GM06990 (cell line): ENCODE measurements at regions not wholly inside any gene's neighbourhood (a gene's known extent, or its start where the extent isn't known, plus 50 kb on each side); places are given as distances from the start of the nearest gene placed in this dataset.

Source experiments
- DNase-seq: peaks from one replicate; pipeline ENCODE4 v3.0.0-alpha.2; 2011; ENCODE audit not compliant: insufficient read length; ENCODE audit errors: extremely low read depth
- H3K27me3 ChIP-seq: replicated peaks from 2 replicates; pipeline ENCODE4 v1.6.0; 2011; ENCODE audit warnings: low read length; ENCODE audit not compliant: control insufficient read depth, insufficient read depth
- H3K36me3 ChIP-seq: 2 replicates; pipeline ENCODE4 v1.5.1; 2011; ENCODE audit warnings: low read length; ENCODE audit not compliant: control insufficient read depth, insufficient read depth
- H3K4me3 ChIP-seq: replicated peaks from 2 replicates; pipeline ENCODE4 v1.5.1; 2011; ENCODE audit warnings: low read depth, mild to moderate bottlenecking, control low read depth, low read length
- TF ChIP-seq, protein P1 (sequence below): IDR thresholded peaks from 2 replicates; pipeline ENCODE4 v1.5.1; 2011; ENCODE audit warnings: low read length, control low read depth, mild to moderate bottlenecking, inconsistent platforms; ENCODE audit not compliant: insufficient read depth, poor library complexity, severe bottlenecking

DNA sequence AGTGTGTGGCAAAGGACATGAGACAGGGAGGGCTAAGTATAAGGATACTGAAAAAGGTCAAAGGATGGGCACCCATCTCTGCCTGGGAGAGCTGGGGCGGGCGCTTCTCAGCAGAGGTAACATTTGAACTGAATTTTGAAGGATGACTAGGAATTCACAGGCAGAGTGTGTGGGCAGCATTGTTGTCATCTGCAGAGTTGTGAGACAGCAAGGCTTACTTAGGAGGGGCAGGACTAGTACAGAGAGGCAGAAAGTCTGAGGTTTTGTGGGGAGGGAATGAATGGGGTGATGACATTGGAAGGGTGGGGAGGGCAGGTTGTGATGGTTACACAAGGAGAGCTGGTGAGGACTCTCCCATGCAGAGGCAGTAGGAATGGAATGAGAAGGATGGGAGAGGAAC is 84.1 kb upstream of the PRR23C start:
- TF ChIP-seq, protein P1, sequence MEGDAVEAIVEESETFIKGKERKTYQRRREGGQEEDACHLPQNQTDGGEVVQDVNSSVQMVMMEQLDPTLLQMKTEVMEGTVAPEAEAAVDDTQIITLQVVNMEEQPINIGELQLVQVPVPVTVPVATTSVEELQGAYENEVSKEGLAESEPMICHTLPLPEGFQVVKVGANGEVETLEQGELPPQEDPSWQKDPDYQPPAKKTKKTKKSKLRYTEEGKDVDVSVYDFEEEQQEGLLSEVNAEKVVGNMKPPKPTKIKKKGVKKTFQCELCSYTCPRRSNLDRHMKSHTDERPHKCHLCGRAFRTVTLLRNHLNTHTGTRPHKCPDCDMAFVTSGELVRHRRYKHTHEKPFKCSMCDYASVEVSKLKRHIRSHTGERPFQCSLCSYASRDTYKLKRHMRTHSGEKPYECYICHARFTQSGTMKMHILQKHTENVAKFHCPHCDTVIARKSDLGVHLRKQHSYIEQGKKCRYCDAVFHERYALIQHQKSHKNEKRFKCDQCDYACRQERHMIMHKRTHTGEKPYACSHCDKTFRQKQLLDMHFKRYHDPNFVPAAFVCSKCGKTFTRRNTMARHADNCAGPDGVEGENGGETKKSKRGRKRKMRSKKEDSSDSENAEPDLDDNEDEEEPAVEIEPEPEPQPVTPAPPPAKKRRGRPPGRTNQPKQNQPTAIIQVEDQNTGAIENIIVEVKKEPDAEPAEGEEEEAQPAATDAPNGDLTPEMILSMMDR, result no peak

DNA sequence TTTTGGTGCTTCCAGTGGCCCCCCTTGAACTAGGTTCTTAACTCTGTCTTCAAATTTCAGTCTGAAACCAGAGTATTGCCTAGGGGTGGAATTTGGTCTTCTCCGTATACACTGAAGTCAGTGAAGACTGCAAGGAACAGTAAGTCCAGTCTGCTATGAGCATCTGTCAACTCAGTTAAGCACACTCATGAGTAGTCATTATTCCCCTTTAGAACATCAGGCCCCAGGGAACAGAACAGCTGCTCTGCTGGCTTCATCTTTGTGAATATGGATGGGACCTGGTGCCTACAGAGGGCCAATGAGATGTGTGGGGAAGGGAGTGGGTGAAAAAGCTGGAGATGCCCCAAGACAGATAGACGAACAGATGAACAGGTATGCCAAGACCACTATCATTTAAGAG is 85.2 kb upstream of the PRR23C start:
- DNase-seq, result no peak
- no peaks in the 10 kb centered on the region for H3K27me3 ChIP-seq
- no peak overlapping the region for H3K4me3 ChIP-seq
- TF ChIP-seq, protein P1, result no peak
- no peaks in the 10 kb centered on the region for H3K36me3 ChIP-seq

More for the DNA sequence above, 84.1 kb upstream of the PRR23C start:
- no peaks in the 10 kb centered on the region for H3K36me3 ChIP-seq
- no peak overlapping the region for H3K4me3 ChIP-seq
- no peaks in the 10 kb centered on the region; the same call in 1 of the 2 replicates for H3K27me3 ChIP-seq
- DNase-seq, result no peak

DNA sequence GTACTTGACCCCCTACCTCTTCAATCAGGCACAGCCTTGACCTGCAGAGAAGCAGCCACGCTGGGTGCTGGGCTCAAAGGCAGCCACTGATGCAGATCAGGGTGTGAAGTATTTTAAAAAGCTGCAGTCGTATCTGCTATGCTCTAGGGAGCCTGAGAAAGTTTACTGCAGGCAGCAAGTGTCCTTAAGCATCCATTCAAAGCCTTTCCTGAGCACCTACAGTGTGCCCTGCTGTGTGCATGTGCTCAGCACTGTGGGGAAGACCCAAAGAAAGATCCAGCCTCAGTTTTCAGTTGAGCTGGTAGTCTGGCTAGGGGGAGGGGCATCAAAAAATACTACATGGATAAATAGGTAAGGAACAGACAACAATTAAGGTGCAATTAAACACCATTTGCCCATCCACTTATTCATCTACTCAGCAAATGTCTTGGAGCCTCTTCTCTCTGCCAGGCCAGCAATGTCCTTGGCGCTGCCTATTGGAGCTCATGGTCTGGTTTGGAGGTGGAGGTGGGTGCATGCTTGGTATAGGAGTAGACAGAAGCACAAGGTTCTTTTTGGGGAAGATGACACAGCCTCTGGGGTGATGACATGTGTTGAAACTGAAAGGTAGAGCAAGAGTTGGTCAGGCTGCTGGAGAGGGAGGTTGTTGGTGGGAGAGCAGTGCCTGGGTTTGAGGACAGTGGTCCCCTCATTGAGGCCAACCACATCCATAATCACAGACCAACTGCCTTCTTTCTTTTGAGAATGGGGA is 85.9 kb upstream of the PRR23C start:
- no peak overlapping the region for H3K4me3 ChIP-seq
- no peak for DNase-seq

DNA sequence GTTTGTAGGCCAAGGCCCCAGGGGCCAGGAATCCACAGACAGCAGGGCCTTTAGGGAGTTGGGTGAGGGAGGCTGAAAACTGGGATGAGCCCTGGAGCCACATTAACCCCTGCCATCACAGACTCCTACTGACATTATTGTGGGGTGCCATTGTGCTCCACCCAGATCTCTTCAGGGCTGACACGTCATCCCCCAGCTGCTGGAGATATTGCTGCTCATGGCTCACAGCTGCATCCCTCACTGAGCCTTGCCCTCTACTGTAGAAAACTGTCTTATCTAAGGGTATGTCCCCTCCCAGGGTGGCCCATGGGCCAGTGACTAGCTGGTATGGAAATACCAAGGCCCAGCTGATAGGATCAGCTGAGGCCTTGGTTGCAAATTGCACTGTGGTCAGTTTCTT is 87.3 kb upstream of the PRR23C start:
- no peak for DNase-seq
- H3K4me3 ChIP-seq, result no peak overlapping the region
- no peaks in the 10 kb centered on the region for H3K36me3 ChIP-seq
- TF ChIP-seq, protein P1, result no peak
- no peaks in the 10 kb centered on the region for H3K27me3 ChIP-seq

More for the DNA sequence above, 85.9 kb upstream of the PRR23C start:
- Histone ChIP-seq H3K36me3 (no peaks in the 10 kb centered on the region), H3K27me3 (no peaks in the 10 kb centered on the region)
- TF ChIP-seq, protein P1, result no peak

GRCh38 chr3:139132976-139133375 is 88.3 kb upstream of the PRR23C start:
- no peak for DNase-seq
- Histone ChIP-seq H3K27me3 (no peaks in the 10 kb centered on the region), H3K4me3 (no peak overlapping the region), H3K36me3 (no peaks in the 10 kb centered on the region)
- TF ChIP-seq, protein P1, result no peak
